GM12865 (cell line): ENCODE measurements at regions not wholly inside any gene's neighbourhood (a gene's known extent, or its start where the extent isn't known, plus 50 kb on each side); places are given as distances from the start of the nearest gene placed in this dataset.
"Not testable (repeated sequence)": the region's sequence is repeated elsewhere in the genome, so short reads cannot be mapped to it uniquely, and the experiment has no call there.

Experiments
- DNase-seq: peaks from one replicate; pipeline ENCODE4 v3.0.0; 2010; ENCODE audit warnings: low read depth
- H3K4me3 ChIP-seq: 2 replicates; pipeline ENCODE4 v1.5.1; 2011; ENCODE audit warnings: mild to moderate bottlenecking, low read depth, low read length, control low read depth
- TF ChIP-seq, protein P1 (sequence below): IDR thresholded peaks from 2 replicates; pipeline ENCODE4 v1.5.1; 2011; ENCODE audit warnings: low read length, control low read depth, low read depth, inconsistent platforms; ENCODE audit not compliant: insufficient read depth; ENCODE audit errors: missing control alignments

DNA sequence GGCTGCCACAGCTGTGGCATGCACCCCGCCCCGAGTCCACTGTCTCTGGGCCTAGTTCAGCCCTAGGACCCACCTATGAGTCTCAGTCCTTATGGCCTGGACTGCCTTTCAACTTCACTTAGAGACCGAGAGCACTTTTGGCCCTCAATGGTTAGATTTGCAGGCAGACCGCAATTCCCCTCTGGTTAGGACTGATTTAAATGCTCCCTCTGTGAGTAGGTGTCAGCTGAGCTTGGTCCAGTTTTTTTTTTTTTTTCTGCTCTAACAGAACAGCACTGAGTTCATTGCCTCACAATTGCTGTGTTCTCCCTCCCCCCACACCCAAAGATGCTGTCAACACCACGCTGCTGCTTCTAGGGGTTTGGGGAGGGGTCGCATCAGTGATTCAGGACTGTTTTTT lies 143.2 kb downstream of the BMP15 start:
- no peak for DNase-seq
- no peak overlapping the region for H3K4me3 ChIP-seq
- TF ChIP-seq, protein P1, sequence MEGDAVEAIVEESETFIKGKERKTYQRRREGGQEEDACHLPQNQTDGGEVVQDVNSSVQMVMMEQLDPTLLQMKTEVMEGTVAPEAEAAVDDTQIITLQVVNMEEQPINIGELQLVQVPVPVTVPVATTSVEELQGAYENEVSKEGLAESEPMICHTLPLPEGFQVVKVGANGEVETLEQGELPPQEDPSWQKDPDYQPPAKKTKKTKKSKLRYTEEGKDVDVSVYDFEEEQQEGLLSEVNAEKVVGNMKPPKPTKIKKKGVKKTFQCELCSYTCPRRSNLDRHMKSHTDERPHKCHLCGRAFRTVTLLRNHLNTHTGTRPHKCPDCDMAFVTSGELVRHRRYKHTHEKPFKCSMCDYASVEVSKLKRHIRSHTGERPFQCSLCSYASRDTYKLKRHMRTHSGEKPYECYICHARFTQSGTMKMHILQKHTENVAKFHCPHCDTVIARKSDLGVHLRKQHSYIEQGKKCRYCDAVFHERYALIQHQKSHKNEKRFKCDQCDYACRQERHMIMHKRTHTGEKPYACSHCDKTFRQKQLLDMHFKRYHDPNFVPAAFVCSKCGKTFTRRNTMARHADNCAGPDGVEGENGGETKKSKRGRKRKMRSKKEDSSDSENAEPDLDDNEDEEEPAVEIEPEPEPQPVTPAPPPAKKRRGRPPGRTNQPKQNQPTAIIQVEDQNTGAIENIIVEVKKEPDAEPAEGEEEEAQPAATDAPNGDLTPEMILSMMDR, result no peak

DNA sequence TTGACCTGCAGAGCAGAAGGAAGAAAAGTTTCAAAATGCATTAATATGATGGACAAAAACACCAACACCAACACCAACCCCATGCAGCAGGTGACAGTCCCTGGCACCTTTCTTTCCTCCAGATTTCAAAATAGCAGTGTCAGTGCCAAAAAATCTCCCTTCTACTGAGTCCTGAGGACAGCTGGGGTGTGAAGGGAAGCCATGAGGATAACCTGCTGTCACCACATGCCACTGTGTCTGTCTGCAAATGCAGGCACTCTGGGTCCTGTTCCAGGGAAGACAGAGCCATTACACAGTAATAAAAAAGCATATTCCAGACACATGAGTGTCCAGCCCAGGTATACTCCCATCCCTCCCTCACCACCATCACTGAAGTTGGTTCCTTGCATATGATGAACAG lies 187.5 kb downstream of the BMP15 start:
- TF ChIP-seq, protein P1, result no peak
- DNase-seq, result no peak
- no peak overlapping the region for H3K4me3 ChIP-seq

DNA sequence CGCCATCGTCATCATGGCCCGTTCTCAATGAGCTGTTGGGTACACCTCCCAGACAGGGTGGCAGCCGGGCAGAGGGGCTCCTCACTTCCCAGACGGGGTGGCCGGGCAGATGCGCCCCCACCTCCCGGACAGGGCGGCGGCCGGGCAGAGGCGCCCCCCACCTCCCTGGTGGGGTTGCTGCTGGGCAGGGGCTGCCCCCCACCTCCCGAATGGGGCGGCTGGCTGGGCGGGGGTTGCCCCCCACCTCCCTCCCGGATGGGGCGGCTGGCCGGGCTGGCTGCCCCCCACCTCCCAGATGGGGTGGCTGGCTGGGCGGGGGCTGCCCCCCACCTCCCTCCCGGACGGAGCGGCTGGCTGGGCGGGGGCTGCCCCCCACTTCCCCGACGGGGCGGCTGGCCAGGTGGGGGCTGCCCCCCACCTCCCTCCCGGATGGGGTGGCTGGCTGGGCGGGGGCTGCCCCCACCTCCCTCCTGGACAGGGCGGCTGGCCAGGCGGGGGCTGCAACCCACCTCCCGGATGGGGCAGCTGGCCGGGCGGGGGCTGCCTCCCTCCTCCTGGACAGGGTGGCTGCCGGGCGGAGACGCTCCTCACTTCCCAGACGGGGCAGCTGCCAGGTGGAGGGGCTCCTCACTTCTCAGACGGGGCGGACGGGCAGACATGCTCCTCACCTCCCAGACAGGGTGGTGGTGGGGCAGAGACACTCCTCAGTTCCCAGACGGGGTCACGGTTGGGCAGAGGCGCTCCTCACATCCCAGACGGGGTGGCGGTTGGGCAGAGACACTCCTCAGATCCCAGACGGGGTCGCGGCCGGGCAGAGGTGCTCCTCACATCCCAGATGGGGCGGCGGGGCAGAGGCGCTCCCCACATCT lies 208.8 kb downstream of the BMP15 start:
- not testable (repeated sequence) for H3K4me3 ChIP-seq, DNase-seq

DNA sequence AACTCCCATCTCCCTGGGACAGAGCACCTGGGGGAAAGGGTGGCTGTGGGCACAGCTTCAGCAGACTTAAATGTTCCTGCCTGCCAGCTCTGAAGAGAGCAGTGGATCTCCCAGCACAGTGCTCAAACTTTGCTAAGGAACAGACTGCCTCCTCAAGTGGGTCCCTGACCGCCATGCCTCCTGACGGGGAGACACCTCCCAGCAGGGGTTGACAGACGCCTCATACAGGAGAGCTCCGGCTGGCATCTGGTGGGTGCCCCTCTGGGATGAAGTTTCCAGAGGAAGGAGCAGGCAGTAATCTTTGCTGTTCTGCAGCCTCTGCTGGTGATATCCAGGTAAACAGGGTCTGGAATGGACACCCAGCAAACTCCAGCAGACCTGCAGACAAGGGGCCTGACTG lies 206.9 kb upstream of the NUDT10 start:
- not testable (repeated sequence) for DNase-seq

DNA sequence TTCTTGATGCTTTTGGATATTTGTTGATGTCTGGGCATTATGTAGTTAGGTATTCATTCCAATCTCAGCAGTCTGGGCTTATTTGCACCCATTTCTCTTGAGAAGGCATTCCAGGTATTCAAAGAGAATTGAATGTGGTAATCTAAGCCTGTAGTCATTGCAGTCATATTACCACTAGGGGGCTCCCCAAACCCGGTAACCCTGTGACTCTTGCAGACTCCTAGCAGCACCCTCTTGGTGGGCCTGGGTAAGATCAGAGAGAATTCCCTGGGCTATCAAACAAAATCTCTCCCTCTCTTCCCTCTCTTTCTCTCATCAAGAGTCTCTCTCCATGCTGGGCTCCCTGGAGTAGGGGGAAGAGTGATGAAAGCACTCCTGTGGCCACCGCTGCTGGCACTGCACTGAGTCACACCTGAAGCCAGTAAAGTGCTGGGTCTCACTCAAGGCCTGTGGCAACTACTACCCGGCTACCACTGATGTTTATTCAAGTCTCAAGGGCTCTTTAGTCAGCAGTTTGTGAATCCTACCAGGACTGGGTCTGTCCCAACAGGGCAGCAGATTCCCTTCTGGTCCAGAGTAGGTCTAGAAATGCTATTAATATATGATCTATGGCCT lies 187.7 kb upstream of the NUDT10 start:
- DNase-seq, result peak; percentile 43
- no peak overlapping the region for H3K4me3 ChIP-seq
- TF ChIP-seq, protein P1, result peak; percentile 60

More for the DNA sequence above, 206.9 kb upstream of the NUDT10 start:
- H3K4me3 ChIP-seq, result not testable (repeated sequence)

DNA sequence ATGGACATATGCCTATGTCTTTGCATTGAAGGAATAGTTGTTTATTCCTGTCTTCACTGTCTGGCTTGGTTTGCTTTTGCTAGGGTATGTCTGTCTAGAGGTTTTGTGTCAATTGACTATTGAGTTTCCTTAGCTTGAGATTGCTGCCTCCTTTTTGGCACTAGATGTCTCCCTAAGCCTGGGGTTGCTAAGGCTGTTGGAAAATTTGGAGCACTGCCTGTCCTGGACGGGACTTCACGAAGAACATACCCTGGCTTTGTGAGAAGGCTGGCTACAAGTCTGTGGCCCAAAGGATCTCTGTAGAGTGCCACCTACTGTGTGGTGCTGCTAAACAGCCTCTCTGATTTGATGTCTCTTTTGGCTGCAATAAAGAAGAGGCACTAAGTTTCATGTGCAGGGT lies 183.8 kb upstream of the NUDT10 start:
- TF ChIP-seq, protein P1, result no peak
- DNase-seq, result no peak
- H3K4me3 ChIP-seq, result no peak overlapping the region

DNA sequence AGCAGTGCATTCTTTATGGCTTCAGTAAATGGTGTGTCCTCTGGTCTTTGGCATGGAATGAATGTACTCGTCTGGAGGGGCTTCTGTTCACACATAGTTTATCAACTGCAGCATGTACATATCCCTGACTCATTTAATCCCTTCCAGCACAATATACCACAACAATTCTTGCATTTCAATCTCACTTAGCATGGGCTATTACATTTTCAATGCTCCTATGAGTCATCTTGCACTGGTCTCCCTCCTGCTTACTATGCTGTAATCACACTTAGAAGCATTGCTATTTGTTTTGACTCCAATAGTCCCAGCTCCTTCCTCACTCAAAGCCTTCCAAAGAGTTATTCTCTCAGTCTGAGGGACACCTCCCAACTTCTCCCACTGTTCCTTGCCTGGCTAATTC lies 180.9 kb upstream of the NUDT10 start:
- TF ChIP-seq, protein P1, result no peak
- DNase-seq, result no peak
- H3K4me3 ChIP-seq, result no peak overlapping the region

DNA sequence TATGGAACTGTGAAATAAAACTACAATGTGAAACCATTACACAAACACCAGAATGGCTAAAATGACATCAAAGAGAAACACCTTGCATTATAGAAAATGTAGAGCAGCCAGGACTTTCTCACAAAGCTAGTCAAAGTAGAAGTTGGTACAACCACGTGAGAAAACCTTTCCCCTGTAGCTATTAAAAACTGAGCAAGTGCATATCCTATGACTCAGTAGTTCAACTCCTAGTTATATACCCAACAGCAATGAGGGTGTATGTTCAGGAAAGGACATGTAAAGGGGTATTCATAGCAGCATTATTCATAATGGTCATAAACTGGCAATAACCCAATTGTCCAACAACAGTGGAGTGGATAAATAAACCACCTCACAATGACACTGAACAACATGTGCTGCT lies 177.5 kb upstream of the NUDT10 start:
- H3K4me3 ChIP-seq, result no peak overlapping the region
- DNase-seq, result no peak
- TF ChIP-seq, protein P1, result no peak
